ENCODE measurements at regions not wholly inside any gene's neighbourhood (a gene's known extent, or its start where the extent isn't known, plus 50 kb on each side); places are given as distances from the start of the nearest gene placed in this dataset.

- TF ChIP-seq POLR2A (IDR thresholded peaks at IDR 0.05; ENCODE audit: low read depth), result no peak
- no peak for TF ChIP-seq CTCF (IDR thresholded peaks at IDR 0.05)
- no peak for TF ChIP-seq POLR2AphosphoS5 (IDR thresholded peaks at IDR 0.05)
Observed at GRCh38 chr6:132236744-132237143, 164.5 kb downstream of the MOXD1 start.

Measured in esophagus muscularis mucosa (tissue), 3 donors.